Mucosa of descending colon (tissue), 3 donors: ENCODE measurements at regions not wholly inside any gene's neighbourhood (a gene's known extent, or its start where the extent isn't known, plus 50 kb on each side); places are given as distances from the start of the nearest gene placed in this dataset.

ENCODE experiments used
- ATAC-seq: fragments of 200-7000 bp; cut with Tn5 transposase; one replicate; pipeline ENCODE4 v1.9.1; 2020; ENCODE audit warnings: mild to moderate bottlenecking, moderate library complexity
- DNase-seq, 3 donors: peaks; one replicate each; pipeline ENCODE4 v3.0.0-alpha.2; 2020
- H3K36me3 ChIP-seq: fragments of 200-600 bp; one replicate; pipeline ENCODE4 v1.8.0; 2021; ENCODE audit warnings: low read depth, mild to moderate bottlenecking
- H3K4me1 ChIP-seq: fragments of 200-600 bp; one replicate; pipeline ENCODE4 v1.8.0; 2021; ENCODE audit warnings: low read depth, mild to moderate bottlenecking
- H3K4me3 ChIP-seq: fragments of 200-600 bp; one replicate; pipeline ENCODE4 v1.8.0; 2021; ENCODE audit warnings: mild to moderate bottlenecking
- H3K9me3 ChIP-seq: fragments of 200-600 bp; one replicate; pipeline ENCODE4 v1.8.0; 2021; ENCODE audit warnings: mild to moderate bottlenecking
- intact Hi-C, 2 donors: fragments of 100-400 bp; cut with DNase I in 1 of 2; cut with micrococcal nuclease in 1 of 2; formaldehyde crosslinking; loops; one replicate each; pipeline versions ENCODE4 v1.11.0 to v1.11.1; 2022; cut with DNase I, micrococcal nuclease
- TF ChIP-seq, protein P1 (sequence below): fragments of 200-600 bp; IDR thresholded peaks from one replicate; pipeline ENCODE4 v1.8.0; 2022; ENCODE audit warnings: antibody characterized with exemption, mild to moderate bottlenecking
- donor health status: DM: no; HTN: no; CAD: no; lungs with moderate emphysema.
- donor health status: DM: no; HTN: no; CAD: no.
- donor health status: DM: no; HTN: yes; CAD: no.

DNA sequence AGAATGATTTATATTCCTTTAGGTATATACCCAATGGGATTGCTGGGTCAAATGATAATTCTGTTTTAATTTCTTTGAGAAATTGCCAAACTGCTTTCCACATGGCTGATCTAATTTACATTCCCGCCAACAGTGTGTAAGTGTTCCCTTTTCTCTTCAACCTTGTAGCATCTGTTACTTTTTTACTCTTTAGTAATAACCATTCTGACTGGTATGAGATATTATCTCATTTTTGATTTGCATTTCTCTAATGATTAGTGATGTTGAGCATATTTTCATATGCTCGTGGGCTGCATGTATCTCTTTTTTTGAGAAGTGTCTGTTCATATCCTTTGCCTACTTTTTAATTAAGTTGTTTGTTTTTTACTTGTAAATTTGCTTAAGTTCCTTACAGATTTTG, 1264.2 kb downstream of the OTOL1 start:
- H3K4me1 ChIP-seq, result no peaks in the 10 kb centered on the region
- no peaks in the 10 kb centered on the region for H3K9me3 ChIP-seq
- ATAC-seq (no peak), DNase-seq (no peak)
- intact Hi-C loops, result no loop called here
- H3K36me3 ChIP-seq, result no peaks in the 10 kb centered on the region
- TF ChIP-seq, protein P1, sequence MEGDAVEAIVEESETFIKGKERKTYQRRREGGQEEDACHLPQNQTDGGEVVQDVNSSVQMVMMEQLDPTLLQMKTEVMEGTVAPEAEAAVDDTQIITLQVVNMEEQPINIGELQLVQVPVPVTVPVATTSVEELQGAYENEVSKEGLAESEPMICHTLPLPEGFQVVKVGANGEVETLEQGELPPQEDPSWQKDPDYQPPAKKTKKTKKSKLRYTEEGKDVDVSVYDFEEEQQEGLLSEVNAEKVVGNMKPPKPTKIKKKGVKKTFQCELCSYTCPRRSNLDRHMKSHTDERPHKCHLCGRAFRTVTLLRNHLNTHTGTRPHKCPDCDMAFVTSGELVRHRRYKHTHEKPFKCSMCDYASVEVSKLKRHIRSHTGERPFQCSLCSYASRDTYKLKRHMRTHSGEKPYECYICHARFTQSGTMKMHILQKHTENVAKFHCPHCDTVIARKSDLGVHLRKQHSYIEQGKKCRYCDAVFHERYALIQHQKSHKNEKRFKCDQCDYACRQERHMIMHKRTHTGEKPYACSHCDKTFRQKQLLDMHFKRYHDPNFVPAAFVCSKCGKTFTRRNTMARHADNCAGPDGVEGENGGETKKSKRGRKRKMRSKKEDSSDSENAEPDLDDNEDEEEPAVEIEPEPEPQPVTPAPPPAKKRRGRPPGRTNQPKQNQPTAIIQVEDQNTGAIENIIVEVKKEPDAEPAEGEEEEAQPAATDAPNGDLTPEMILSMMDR, result no peak
- no peak overlapping the region for H3K4me3 ChIP-seq

DNA sequence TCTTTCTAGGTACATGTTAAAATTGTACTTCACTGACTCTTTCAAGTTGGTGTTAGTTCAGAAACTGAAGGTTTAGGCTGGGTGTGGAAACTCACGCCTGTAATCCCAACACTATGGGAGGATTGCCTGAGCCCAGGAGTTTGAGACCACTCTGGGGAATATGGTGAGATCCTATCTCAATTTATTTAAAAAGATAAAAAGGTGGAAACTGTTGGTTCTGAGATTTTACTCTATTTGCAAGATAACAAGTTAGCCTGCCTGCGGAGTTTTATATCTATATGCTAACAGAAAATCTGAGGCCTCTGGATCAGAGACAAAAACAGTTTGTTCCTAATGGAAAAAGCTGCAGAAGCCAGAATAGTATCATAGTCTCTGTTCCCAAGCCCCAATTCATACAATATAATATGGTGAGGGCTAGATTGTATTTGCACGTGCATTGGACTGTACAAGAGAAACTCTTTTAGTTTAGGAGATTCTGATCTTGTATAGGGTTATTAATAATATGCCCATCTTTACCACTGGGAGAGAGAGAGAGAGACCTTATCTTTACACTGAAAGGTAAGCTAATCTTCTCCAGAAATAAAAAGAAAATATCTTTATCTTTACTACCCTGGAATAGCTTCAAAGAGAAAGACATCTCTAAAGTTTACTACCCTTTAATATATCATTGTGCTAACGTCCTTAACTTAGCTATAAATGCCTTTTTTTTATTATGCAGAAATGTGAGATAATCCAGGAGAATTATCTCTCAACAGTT, 1267.6 kb downstream of the OTOL1 start:
- Histone ChIP-seq H3K4me3 (no peak overlapping the region), H3K9me3 (no peaks in the 10 kb centered on the region), H3K36me3 (no peaks in the 10 kb centered on the region), H3K4me1 (no peaks in the 10 kb centered on the region)
- TF ChIP-seq, protein P1, result no peak
- no peak for DNase-seq
- intact Hi-C loops, result no loop called here
- ATAC-seq, result no peak

DNA sequence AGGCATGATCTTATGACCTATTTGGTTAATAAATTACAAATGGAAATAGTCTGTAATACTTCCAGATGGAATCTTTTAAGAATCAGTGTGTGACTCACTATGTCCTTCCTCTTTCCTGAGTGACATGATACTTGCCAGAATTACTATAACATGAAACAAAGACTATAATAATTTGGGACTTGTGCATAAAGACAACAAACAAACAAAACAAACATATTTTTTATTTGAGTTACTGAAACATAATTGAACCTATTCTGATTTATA, 1268.1 kb downstream of the OTOL1 start:
- intact Hi-C loops, result no loop called here
- no peaks in the 10 kb centered on the region for H3K9me3 ChIP-seq
- no peaks in the 10 kb centered on the region for H3K36me3 ChIP-seq
- no peak for ATAC-seq
- TF ChIP-seq, protein P1, result no peak
- no peak overlapping the region for H3K4me3 ChIP-seq
- no peak for DNase-seq
- no peaks in the 10 kb centered on the region for H3K4me1 ChIP-seq

DNA sequence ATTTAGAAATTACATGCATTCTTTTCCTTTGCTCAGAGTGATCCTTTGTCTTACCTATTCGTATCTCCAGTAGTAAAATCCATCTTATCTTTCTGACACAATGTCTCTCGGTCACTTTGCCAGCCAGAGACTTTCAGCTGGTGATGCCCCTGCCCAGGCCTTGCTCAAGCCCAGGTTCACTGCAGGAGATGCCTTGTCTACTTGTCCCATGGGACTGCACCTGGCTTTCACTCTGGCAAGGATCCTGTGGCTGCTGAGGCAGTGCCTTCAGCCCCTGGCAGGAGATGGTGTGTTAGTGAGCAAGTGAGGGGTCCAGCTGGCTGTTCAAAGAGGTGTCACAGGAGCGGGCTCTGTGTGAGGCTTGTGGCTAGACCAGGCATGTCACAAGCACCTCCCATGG, 1268.9 kb downstream of the OTOL1 start:
- TF ChIP-seq, protein P1, result no peak
- ATAC-seq (no peak), DNase-seq (no peak)
- Histone ChIP-seq H3K4me3 (no peak overlapping the region), H3K4me1 (no peaks in the 10 kb centered on the region), H3K9me3 (no peaks in the 10 kb centered on the region), H3K36me3 (no peaks in the 10 kb centered on the region)
- intact Hi-C loops, result no loop called here

DNA sequence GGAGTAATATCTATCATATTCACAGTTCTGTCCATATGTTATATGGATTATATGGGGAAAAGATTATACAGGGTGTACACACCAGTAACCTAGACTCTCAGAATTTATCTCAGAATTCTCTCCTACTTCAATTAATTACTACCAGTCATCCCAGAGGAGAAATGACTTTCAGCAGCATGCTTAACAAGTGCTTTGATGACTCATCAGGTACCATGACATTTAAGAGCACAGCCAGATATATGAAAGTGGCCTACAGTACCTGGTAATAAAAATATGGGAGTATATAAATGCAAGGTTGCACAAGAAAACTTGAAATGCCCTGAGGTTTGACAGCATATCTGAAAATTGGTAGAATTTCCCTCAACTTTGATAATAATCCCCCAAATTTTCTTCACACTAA, 1273.0 kb downstream of the OTOL1 start:
- Histone ChIP-seq H3K4me1 (no peaks in the 10 kb centered on the region), H3K36me3 (no peaks in the 10 kb centered on the region), H3K4me3 (no peak overlapping the region), H3K9me3 (no peaks in the 10 kb centered on the region)
- ATAC-seq (no peak), DNase-seq (no peak)
- intact Hi-C loops, result no loop called here
- TF ChIP-seq, protein P1, result no peak

DNA sequence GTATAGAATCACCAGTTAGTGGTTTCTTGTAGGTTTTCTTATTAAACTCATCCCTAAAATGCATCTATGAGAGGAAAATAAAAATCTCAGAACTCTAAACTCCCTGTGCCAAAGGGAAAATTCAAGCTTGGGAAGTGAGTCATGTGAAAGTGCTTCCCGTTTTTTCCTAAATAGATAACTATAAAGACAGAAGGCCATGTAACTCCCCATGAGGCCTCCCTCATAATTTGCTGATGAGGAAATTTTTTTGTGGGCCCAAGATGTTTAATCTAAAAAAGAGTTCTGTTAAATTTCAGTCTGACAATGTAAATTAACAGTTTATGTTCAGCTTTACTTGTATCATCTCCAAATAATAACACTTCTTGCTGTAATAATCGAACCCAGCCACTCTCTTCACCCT, 1273.9 kb downstream of the OTOL1 start:
- no peaks in the 10 kb centered on the region for H3K36me3 ChIP-seq
- no peak for DNase-seq
- no peak for ATAC-seq
- no peaks in the 10 kb centered on the region for H3K4me1 ChIP-seq
- H3K9me3 ChIP-seq, result no peaks in the 10 kb centered on the region
- intact Hi-C loops, result no loop called here
- TF ChIP-seq, protein P1, result no peak
- H3K4me3 ChIP-seq, result no peak overlapping the region
